Keratinocyte (primary cell): ENCODE measurements at regions not wholly inside any gene's neighbourhood (a gene's known extent, or its start where the extent isn't known, plus 50 kb on each side); places are given as distances from the start of the nearest gene placed in this dataset.

Source experiments
- DNase-seq: peaks from one replicate; pipeline ENCODE4 v3.0.0-alpha.2; 2011; ENCODE audit warnings: low read depth, missing footprints, low spot score
- FAIRE-seq: peaks from 2 replicates; lab custom pipeline; 2011; peaks lifted over from hg19 to GRCh38; lab: Jason Lieb, UNC
- H2AFZ ChIP-seq: 2 replicates; pipeline ENCODE4 v1.6.0; 2012; ENCODE audit warnings: low read length, control low read depth, inconsistent platforms; ENCODE audit not compliant: control insufficient read depth
- H3K27ac ChIP-seq: 2 replicates; pipeline ENCODE4 v1.5.1; 2011; ENCODE audit warnings: low read length; ENCODE audit not compliant: control insufficient read depth, insufficient read depth
- H3K27me3 ChIP-seq: 3 replicates; pipeline ENCODE4 v1.6.0; 2011; ENCODE audit warnings: low read length; ENCODE audit not compliant: control insufficient read depth, insufficient read depth; ENCODE audit errors: extremely low read depth
- H3K36me3 ChIP-seq, 2 experiments: 2 replicates in 1 of 2; 3 replicates in 1 of 2; pipeline ENCODE4 v1.5.1; 2011; ENCODE audit warnings: low read length in 2 of 2, mild to moderate bottlenecking in 1 of 2; ENCODE audit not compliant: control insufficient read depth in 2 of 2, insufficient read depth in 2 of 2; ENCODE audit errors: extremely low read depth in 1 of 2
- H3K4me1 ChIP-seq: 3 replicates; pipeline ENCODE4 v1.5.1; 2011; ENCODE audit warnings: low read length; ENCODE audit not compliant: control insufficient read depth, insufficient read depth; ENCODE audit errors: extremely low read depth
- H3K4me2 ChIP-seq: 3 replicates; pipeline ENCODE4 v1.6.0; 2011; ENCODE audit warnings: low read depth, low read length; ENCODE audit not compliant: control insufficient read depth, insufficient read depth; ENCODE audit errors: extremely low read depth
- H3K4me3 ChIP-seq, 3 experiments: fragments of 200-600 bp in 1 of 3; sonication (generic) in 1 of 3; 2 replicates in 2 of 3; 3 replicates in 1 of 3; pipeline ENCODE4 v1.5.1; 2011 to 2016; ENCODE audit warnings: low read length in 3 of 3, mild to moderate bottlenecking in 3 of 3, control low read depth in 2 of 3, inconsistent platforms in 1 of 3, low read depth in 1 of 3, mixed read lengths in 1 of 3, mixed run types in 1 of 3, moderate library complexity in 1 of 3; ENCODE audit not compliant: control insufficient read depth in 2 of 3, insufficient read depth in 2 of 3; ENCODE audit errors: extremely low read depth in 1 of 3
- H3K79me2 ChIP-seq: 2 replicates; pipeline ENCODE4 v1.6.0; 2012; ENCODE audit warnings: low read length; ENCODE audit not compliant: control insufficient read depth, insufficient read depth
- H3K9ac ChIP-seq: 3 replicates; pipeline ENCODE4 v1.6.0; 2011; ENCODE audit warnings: low read length; ENCODE audit not compliant: control insufficient read depth, insufficient read depth; ENCODE audit errors: extremely low read depth
- H3K9me1 ChIP-seq: 3 replicates; pipeline ENCODE4 v1.6.0; 2011; ENCODE audit warnings: low read length; ENCODE audit not compliant: control insufficient read depth, insufficient read depth; ENCODE audit errors: extremely low read depth
- H3K9me3 ChIP-seq: 2 replicates; pipeline ENCODE4 v1.5.1; 2012; ENCODE audit warnings: low read depth, low read length; ENCODE audit not compliant: control insufficient read depth
- H4K20me1 ChIP-seq: 3 replicates; pipeline ENCODE4 v1.6.0; 2011; ENCODE audit warnings: low read length; ENCODE audit not compliant: control insufficient read depth, insufficient read depth; ENCODE audit errors: extremely low read depth
- CTCF ChIP-seq, 3 experiments: IDR thresholded peaks in 1 of 3; conservative IDR thresholded peaks in 1 of 3; optimal IDR thresholded peaks in 1 of 3; 2 replicates in 2 of 3; 3 replicates in 1 of 3; pipeline versions ENCODE3 to v1.5.1; 2011; ENCODE audit warnings: low read length in 3 of 3, mild to moderate bottlenecking in 3 of 3, moderate library complexity in 2 of 3, control low read depth in 1 of 3, inconsistent platforms in 1 of 3; ENCODE audit not compliant: insufficient read depth in 2 of 3; ENCODE audit errors: extremely low read depth in 1 of 3
- EZH2 ChIP-seq: IDR thresholded peaks from one replicate; pipeline ENCODE4 v1.6.1; 2012; ENCODE audit warnings: inconsistent platforms, mild to moderate bottlenecking, low read length, moderate library complexity
- dilution Hi-C: fragments of 300-500 bp; cut with MboI; formaldehyde crosslinking; loops from one replicate; pipeline ENCODE4 v1.7.0; 2020; ENCODE audit warnings: low sequenced_read_pairs; ENCODE audit not compliant: extremely low pct_ligation_motif_present

DNA sequence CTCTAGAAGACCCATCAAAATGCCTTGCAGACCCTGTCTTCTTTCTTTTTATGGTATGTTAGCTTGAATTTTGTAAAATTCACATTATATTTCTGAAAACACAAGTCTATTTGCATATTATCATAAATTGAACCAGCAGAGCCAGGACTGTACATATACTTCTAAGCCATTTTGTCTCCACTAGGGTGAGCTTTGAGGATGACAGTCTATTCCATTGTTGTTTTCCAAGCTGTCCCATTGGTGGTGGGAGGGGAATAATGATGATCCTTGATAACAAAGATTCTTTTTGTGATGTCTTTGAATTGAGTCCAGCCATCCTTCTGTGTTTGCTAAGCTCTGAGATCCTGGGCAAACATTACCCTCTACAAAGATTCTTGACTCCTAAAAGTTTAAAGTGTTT lies 359.3 kb upstream of the PCDH20 start:
- no peaks in the 10 kb centered on the region for H3K4me1 ChIP-seq
- H4K20me1 ChIP-seq: no peaks in the 10 kb centered on the region
- no peak overlapping the region for H3K27ac ChIP-seq
- FAIRE-seq (no peak), DNase-seq (no peak)
- no peaks in the 10 kb centered on the region for H3K27me3 ChIP-seq
- H3K36me3 ChIP-seq: no peaks in the 10 kb centered on the region
- H3K4me2 ChIP-seq: no peak overlapping the region
- H3K79me2 ChIP-seq: no peaks in the 10 kb centered on the region
- H3K9ac ChIP-seq: no peak overlapping the region
- no peaks in the 10 kb centered on the region for H3K9me3 ChIP-seq
- dilution Hi-C loops: no loop called here
- TF ChIP-seq CTCF (optimal IDR thresholded peaks at IDR 0.05 in 1 of 3, IDR thresholded peaks at IDR 0.05 in 1 of 3, conservative IDR thresholded peaks at IDR 0.05 in 1 of 3; ENCODE audit: extremely low read depth in 1 of 3, insufficient read depth in 2 of 3, low read length in 3 of 3) (no peak), EZH2 (no peak)
- no peaks in the 10 kb centered on the region for H3K9me1 ChIP-seq
- no peak overlapping the region for H2AFZ ChIP-seq
- H3K4me3 ChIP-seq: no peak overlapping the region

- Histone ChIP-seq H4K20me1 (no peaks in the 10 kb centered on the region), H3K9me3 (peaks cover 3% of the 10 kb centered on the region), H3K4me1 (no peaks in the 10 kb centered on the region), H3K36me3 (no peaks in the 10 kb centered on the region), H3K9me1 (no peaks in the 10 kb centered on the region), H3K4me2 (no peak overlapping the region), H3K27me3 (no peaks in the 10 kb centered on the region), H3K27ac (no peak overlapping the region), H3K9ac (no peak overlapping the region), H3K4me3 (no peak overlapping the region), H3K79me2 (no peaks in the 10 kb centered on the region), H2AFZ (no peak overlapping the region)
- FAIRE-seq: no peak
- dilution Hi-C loops: no loop called here
- TF ChIP-seq CTCF (optimal IDR thresholded peaks at IDR 0.05 in 1 of 3, IDR thresholded peaks at IDR 0.05 in 1 of 3, conservative IDR thresholded peaks at IDR 0.05 in 1 of 3; ENCODE audit: extremely low read depth in 1 of 3, insufficient read depth in 2 of 3, low read length in 3 of 3) (no peak), EZH2 (no peak)
- DNase-seq: no peak
Observed at GRCh38 chr13:61770681-61771080, 355.0 kb upstream of the PCDH20 start.
